GM12878 (cell line): ENCODE measurements at regions not wholly inside any gene's neighbourhood (a gene's known extent, or its start where the extent isn't known, plus 50 kb on each side); places are given as distances from the start of the nearest gene placed in this dataset.

Source experiments
- ATAC-seq: fragments of 200-7000 bp; cut with Tn5 transposase; 3 replicates; pipeline ENCODE4 v1.9.1; 2020; ENCODE audit warnings: mild to moderate bottlenecking, moderate library complexity
- BruUV-seq: library from RNA; stranded (reverse); fragments of 400-500 nt; replicated peaks from 2 replicates; lab custom pipeline; 2021; lab: Mats Ljungman, UMichigan
- CTCF ChIA-PET: fragments of 300-600 bp; sonication (Branson Sonifier 250); formaldehyde crosslinking; extraction: SDS; loops from one replicate; lab custom pipeline; 2021; ENCODE audit warnings: inconsistent platforms; lab: Yijun Ruan, JAX
- POLR2A ChIA-PET: fragments of 350-600 bp; formaldehyde crosslinking; extraction: SDS; loops from one replicate; lab custom pipeline; 2021; ENCODE audit warnings: inconsistent platforms; lab: Charles Lee
- RAD21 ChIA-PET: fragments of 300-600 bp; sonication (Branson Sonifier 250); formaldehyde crosslinking; loops from one replicate; lab custom pipeline; 2023; ENCODE audit warnings: antibody characterized with exemption; ENCODE audit not compliant: unreplicated experiment; lab: Charles Lee
- SMC1A ChIA-PET: fragments of 300-600 bp; sonication (Branson Sonifier 250); formaldehyde crosslinking; loops from one replicate; lab custom pipeline; 2023; ENCODE audit not compliant: unreplicated experiment, uncharacterized antibody; lab: Charles Lee
- DNase-seq: peaks from one replicate; pipeline ENCODE4 v3.0.0-alpha.2; 2011; ENCODE audit warnings: low read depth, low spot score
- FAIRE-seq: peaks from 3 replicates; lab custom pipeline; 2011; peaks lifted over from hg19 to GRCh38; lab: Jason Lieb, UNC
- H2AFZ ChIP-seq: 2 replicates; pipeline ENCODE4 v1.6.0; 2011; ENCODE audit warnings: low read depth, low read length, control low read depth; ENCODE audit not compliant: control insufficient read depth
- H3K27ac ChIP-seq: 2 replicates; pipeline ENCODE4 v1.5.1; 2011; ENCODE audit warnings: control low read depth; ENCODE audit not compliant: control insufficient read depth, insufficient read depth
- H3K27me3 ChIP-seq, 2 experiments: replicated peaks in 1 of 2; 2 replicates each; pipeline versions ENCODE4 v1.6.0 to v1.6.1; 2011; ENCODE audit warnings: low read length in 1 of 2; ENCODE audit not compliant: control insufficient read depth in 2 of 2, insufficient read depth in 2 of 2
- H3K36me3 ChIP-seq, 2 experiments: 2 replicates each; pipeline ENCODE4 v1.5.1; 2011; ENCODE audit warnings: low read length in 1 of 2; ENCODE audit not compliant: control insufficient read depth in 2 of 2, insufficient read depth in 2 of 2
- H3K4me1 ChIP-seq: 2 replicates; pipeline ENCODE4 v1.6.1; 2011; ENCODE audit warnings: mild to moderate bottlenecking, low read length, moderate library complexity, mixed read lengths; ENCODE audit not compliant: control insufficient read depth, insufficient read depth
- H3K4me2 ChIP-seq: 2 replicates; pipeline ENCODE4 v1.6.0; 2011; ENCODE audit warnings: control low read depth; ENCODE audit not compliant: control insufficient read depth, insufficient read depth
- H3K4me3 ChIP-seq: fragments of 200-600 bp; sonication (generic); 2 replicates; pipeline ENCODE4 v1.5.1; 2016
- H3K79me2 ChIP-seq: 2 replicates; pipeline ENCODE4 v1.6.0; 2011; ENCODE audit warnings: low read length; ENCODE audit not compliant: control insufficient read depth, insufficient read depth
- H3K9ac ChIP-seq: 2 replicates; pipeline ENCODE4 v1.8.0; 2011; ENCODE audit warnings: low read length, control low read depth, mixed read lengths; ENCODE audit not compliant: control insufficient read depth, insufficient read depth
- H3K9me3 ChIP-seq: replicated peaks from 3 replicates; pipeline ENCODE4 v1.5.1; 2011; ENCODE audit warnings: mild to moderate bottlenecking, low read length; ENCODE audit not compliant: control insufficient read depth, insufficient read depth
- H4K20me1 ChIP-seq: 2 replicates; pipeline ENCODE4 v1.6.0; 2011; ENCODE audit not compliant: control insufficient read depth, insufficient read depth
- BCL11A ChIP-seq: IDR thresholded peaks from 2 replicates; pipeline ENCODE4 v1.6.1; 2011; ENCODE audit warnings: low read depth, low read length
- BRCA1 ChIP-seq: IDR thresholded peaks from 2 replicates; pipeline ENCODE4 v1.6.1; 2011; ENCODE audit warnings: low read depth, low read length, improper control_type of control experiment
- CHD4 ChIP-seq: fragments of 200-600 bp; sonication (generic); IDR thresholded peaks from 2 replicates; pipeline ENCODE4 v1.6.1; 2016; ENCODE audit warnings: mild to moderate bottlenecking
- CREM ChIP-seq: IDR thresholded peaks from 2 replicates; pipeline ENCODE4 v1.6.1; 2014; ENCODE audit warnings: antibody characterized with exemption, low read depth
- EGR1 ChIP-seq, 2 experiments: IDR thresholded peaks; 1 replicate in 1 of 2; 2 replicates in 1 of 2; pipeline ENCODE4 v1.6.1; 2011 to 2012; ENCODE audit warnings: low read depth in 2 of 2, low read length in 2 of 2, borderline replicate concordance in 1 of 2, mild to moderate bottlenecking in 1 of 2, moderate library complexity in 1 of 2
- EZH2 ChIP-seq: IDR thresholded peaks from 2 replicates; pipeline ENCODE4 v1.6.1; 2012; ENCODE audit warnings: low read depth, mild to moderate bottlenecking, control low read depth, inconsistent platforms, low read length, borderline replicate concordance; ENCODE audit not compliant: control insufficient read depth
- LARP7 ChIP-seq: fragments of 450-650 bp; IDR thresholded peaks from 2 replicates; pipeline ENCODE4 v1.6.1; 2017; ENCODE audit warnings: mild to moderate bottlenecking
- NFXL1 ChIP-seq: fragments of 450-650 bp; IDR thresholded peaks from 2 replicates; pipeline ENCODE4 v1.6.1; 2017; ENCODE audit warnings: antibody characterized with exemption, mild to moderate bottlenecking, borderline replicate concordance
- PAX8 ChIP-seq: fragments of 450-650 bp; IDR thresholded peaks from 2 replicates; pipeline ENCODE4 v1.6.1; 2017; ENCODE audit warnings: mild to moderate bottlenecking, moderate library complexity
- POLR2AphosphoS5 ChIP-seq: IDR thresholded peaks from 2 replicates; pipeline ENCODE4 v1.6.1; 2011; ENCODE audit warnings: mild to moderate bottlenecking, low read length, inconsistent platforms
- SMAD1 ChIP-seq: fragments of 450-650 bp; IDR thresholded peaks from 2 replicates; pipeline ENCODE4 v1.6.1; 2018; ENCODE audit warnings: mild to moderate bottlenecking, low read depth; ENCODE audit not compliant: partially characterized antibody
- SPI1 ChIP-seq: IDR thresholded peaks from 2 replicates; pipeline ENCODE4 v1.6.1; 2011; ENCODE audit warnings: low read depth, mild to moderate bottlenecking, low read length, moderate library complexity, borderline replicate concordance; ENCODE audit not compliant: insufficient read depth
- WGBS: methylation state at CpG from one replicate; pipeline ENCODE4 v1.1.6; 2016; ENCODE audit warnings: low lambda C conversion rate; ENCODE audit not compliant: insufficient replicate concordance, insufficient coverage; ENCODE audit errors: missing lambda C conversion rate; 5-methylcytosine and 5-hydroxymethylcytosine counted together
- in situ Hi-C: fragments of 300-500 bp; cut with MboI; formaldehyde crosslinking; loops from 9 replicates; pipeline ENCODE4 v1.14.3; 2018; ENCODE audit warnings: mixed read lengths
- intact Hi-C: fragments of 100-400 bp; cut with micrococcal nuclease; formaldehyde crosslinking; loops from one replicate; pipeline ENCODE4 v1.14.2; 2022; ENCODE audit not compliant: unreplicated experiment
- TF ChIP-seq, protein P1 (sequence below): fragments of 450-650 bp; IDR thresholded peaks from 2 replicates; pipeline ENCODE4 v1.6.1; 2018; ENCODE audit warnings: mild to moderate bottlenecking, low read depth, moderate library complexity; ENCODE audit not compliant: partially characterized antibody
- TF ChIP-seq, protein P2 (sequence below): fragments of 150-350 bp; IDR thresholded peaks from 2 replicates; pipeline ENCODE4 v1.6.1; 2016; ENCODE audit warnings: low read depth, low read length
- TF ChIP-seq, protein P3 (sequence below), 3 experiments: IDR thresholded peaks in 2 of 3; conservative IDR thresholded peaks in 1 of 3; 2 replicates each; pipeline ENCODE4 v1.5.1; 2011; ENCODE audit warnings: low read depth in 3 of 3, low read length in 3 of 3, mild to moderate bottlenecking in 3 of 3, control low read depth in 2 of 3, moderate library complexity in 2 of 3, inconsistent platforms in 1 of 3, mixed read lengths in 1 of 3; ENCODE audit not compliant: control insufficient read depth in 2 of 3, insufficient read depth in 1 of 3; ENCODE audit errors: extremely low read depth in 1 of 3

DNA sequence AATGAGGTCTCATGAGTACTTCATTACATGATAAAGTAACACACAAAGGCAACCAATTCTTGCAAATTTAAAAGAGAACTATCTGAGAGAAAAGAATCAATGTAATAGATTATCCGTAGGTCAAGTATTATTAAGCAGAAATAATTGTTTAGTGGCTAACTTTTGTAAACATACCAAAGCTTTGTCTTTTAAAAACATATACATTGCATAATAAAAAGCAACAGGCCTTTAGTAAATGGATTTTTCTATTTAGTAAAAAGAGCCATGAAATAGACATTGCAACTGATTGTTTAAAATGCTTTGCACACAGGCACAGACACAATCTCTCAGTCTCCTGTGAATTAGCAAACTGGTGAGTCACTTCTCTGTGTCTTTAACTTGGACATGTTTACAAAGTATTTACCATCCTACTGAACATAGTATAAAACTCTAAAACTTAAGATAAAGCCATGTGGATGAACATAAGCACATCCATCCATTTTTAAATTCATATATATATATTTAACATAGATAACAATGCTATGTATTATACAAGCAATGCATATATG is 518.7 kb upstream of the MGAT4C start (continued):
- TF ChIP-seq PAX8, result no peak
- TF ChIP-seq NFXL1, result no peak
- TF ChIP-seq SMAD1, result no peak

DNA sequence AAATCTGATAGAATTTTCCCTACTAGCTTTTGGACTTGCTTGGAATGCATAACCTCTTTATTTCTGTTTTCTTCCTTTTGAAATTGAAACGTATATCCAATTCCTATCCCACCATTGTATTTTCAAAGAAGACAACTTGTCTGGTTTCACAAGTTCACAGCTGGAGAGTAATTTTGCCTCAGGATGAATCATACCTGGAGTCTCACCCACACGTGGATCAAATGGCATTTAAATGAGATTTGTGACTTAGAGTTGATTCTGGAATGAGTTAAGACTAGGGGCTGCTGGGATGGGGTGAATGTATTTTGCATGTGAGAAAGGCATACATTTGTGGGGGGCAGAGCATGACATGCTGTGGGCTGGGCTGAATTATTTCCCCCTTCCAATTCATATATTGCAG is 516.5 kb upstream of the MGAT4C start:
- RAD21 ChIA-PET, result no interaction called here
- no peak overlapping the region for H3K4me3 ChIP-seq
- H2AFZ ChIP-seq, result no peak overlapping the region
- TF ChIP-seq, protein P1, sequence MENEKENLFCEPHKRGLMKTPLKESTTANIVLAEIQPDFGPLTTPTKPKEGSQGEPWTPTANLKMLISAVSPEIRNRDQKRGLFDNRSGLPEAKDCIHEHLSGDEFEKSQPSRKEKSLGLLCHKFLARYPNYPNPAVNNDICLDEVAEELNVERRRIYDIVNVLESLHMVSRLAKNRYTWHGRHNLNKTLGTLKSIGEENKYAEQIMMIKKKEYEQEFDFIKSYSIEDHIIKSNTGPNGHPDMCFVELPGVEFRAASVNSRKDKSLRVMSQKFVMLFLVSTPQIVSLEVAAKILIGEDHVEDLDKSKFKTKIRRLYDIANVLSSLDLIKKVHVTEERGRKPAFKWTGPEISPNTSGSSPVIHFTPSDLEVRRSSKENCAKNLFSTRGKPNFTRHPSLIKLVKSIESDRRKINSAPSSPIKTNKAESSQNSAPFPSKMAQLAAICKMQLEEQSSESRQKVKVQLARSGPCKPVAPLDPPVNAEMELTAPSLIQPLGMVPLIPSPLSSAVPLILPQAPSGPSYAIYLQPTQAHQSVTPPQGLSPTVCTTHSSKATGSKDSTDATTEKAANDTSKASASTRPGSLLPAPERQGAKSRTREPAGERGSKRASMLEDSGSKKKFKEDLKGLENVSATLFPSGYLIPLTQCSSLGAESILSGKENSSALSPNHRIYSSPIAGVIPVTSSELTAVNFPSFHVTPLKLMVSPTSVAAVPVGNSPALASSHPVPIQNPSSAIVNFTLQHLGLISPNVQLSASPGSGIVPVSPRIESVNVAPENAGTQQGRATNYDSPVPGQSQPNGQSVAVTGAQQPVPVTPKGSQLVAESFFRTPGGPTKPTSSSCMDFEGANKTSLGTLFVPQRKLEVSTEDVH, result no peak
- TF ChIP-seq CHD4 (no peak), EZH2 (no peak), SPI1 (no peak), EGR1 (IDR thresholded peaks at IDR 0.05; ENCODE audit: borderline replicate concordance in 1 of 2, low read depth in 2 of 2, low read length in 2 of 2) (no peak), LARP7 (no peak), CREM (no peak), PAX8 (no peak), BCL11A (no peak), BRCA1 (no peak), POLR2AphosphoS5 (no peak)
- TF ChIP-seq, protein P2, sequence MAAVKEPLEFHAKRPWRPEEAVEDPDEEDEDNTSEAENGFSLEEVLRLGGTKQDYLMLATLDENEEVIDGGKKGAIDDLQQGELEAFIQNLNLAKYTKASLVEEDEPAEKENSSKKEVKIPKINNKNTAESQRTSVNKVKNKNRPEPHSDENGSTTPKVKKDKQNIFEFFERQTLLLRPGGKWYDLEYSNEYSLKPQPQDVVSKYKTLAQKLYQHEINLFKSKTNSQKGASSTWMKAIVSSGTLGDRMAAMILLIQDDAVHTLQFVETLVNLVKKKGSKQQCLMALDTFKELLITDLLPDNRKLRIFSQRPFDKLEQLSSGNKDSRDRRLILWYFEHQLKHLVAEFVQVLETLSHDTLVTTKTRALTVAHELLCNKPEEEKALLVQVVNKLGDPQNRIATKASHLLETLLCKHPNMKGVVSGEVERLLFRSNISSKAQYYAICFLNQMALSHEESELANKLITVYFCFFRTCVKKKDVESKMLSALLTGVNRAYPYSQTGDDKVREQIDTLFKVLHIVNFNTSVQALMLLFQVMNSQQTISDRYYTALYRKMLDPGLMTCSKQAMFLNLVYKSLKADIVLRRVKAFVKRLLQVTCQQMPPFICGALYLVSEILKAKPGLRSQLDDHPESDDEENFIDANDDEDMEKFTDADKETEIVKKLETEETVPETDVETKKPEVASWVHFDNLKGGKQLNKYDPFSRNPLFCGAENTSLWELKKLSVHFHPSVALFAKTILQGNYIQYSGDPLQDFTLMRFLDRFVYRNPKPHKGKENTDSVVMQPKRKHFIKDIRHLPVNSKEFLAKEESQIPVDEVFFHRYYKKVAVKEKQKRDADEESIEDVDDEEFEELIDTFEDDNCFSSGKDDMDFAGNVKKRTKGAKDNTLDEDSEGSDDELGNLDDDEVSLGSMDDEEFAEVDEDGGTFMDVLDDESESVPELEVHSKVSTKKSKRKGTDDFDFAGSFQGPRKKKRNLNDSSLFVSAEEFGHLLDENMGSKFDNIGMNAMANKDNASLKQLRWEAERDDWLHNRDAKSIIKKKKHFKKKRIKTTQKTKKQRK, result no peak
- TF ChIP-seq, protein P3, sequence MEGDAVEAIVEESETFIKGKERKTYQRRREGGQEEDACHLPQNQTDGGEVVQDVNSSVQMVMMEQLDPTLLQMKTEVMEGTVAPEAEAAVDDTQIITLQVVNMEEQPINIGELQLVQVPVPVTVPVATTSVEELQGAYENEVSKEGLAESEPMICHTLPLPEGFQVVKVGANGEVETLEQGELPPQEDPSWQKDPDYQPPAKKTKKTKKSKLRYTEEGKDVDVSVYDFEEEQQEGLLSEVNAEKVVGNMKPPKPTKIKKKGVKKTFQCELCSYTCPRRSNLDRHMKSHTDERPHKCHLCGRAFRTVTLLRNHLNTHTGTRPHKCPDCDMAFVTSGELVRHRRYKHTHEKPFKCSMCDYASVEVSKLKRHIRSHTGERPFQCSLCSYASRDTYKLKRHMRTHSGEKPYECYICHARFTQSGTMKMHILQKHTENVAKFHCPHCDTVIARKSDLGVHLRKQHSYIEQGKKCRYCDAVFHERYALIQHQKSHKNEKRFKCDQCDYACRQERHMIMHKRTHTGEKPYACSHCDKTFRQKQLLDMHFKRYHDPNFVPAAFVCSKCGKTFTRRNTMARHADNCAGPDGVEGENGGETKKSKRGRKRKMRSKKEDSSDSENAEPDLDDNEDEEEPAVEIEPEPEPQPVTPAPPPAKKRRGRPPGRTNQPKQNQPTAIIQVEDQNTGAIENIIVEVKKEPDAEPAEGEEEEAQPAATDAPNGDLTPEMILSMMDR (IDR thresholded peaks at IDR 0.05 in 2 of 3, conservative IDR thresholded peaks at IDR 0.05 in 1 of 3; ENCODE audit: control insufficient read depth in 2 of 3, extremely low read depth in 1 of 3, insufficient read depth in 1 of 3, low read depth in 3 of 3, low read length in 3 of 3), result no peak
- DNase-seq (no peak), FAIRE-seq (no peak), ATAC-seq (no peak)
- intact Hi-C loops, result no loop called here
- BruUV-seq, result no TSS peak
- in situ Hi-C loops, result no loop called here
- no peaks in the 10 kb centered on the region for H3K9me3 ChIP-seq
- SMC1A ChIA-PET, result interaction anchor here (1.8 kb wide), 1 partner anchor 15 kb away, joined by 4 read pairs; no protein-coding TSS in a partner anchor
- H3K4me1 ChIP-seq, result no peaks in the 10 kb centered on the region
- H3K36me3 ChIP-seq, result no peaks in the 10 kb centered on the region
- CTCF ChIA-PET, result no interaction called here
- WGBS, result 0% methylated on average over 2 of the region's 2 CpGs
- POLR2A ChIA-PET, result no interaction called here
- no peak overlapping the region for H3K27ac ChIP-seq
- no peak overlapping the region for H3K4me2 ChIP-seq
- H3K9ac ChIP-seq, result no peak overlapping the region
- no peaks in the 10 kb centered on the region for H3K79me2 ChIP-seq
- H3K27me3 ChIP-seq, result no peaks in the 10 kb centered on the region
- H4K20me1 ChIP-seq, result no peaks in the 10 kb centered on the region
